ENCODE measurements at regions not wholly inside any gene's neighbourhood (a gene's known extent, or its start where the extent isn't known, plus 50 kb on each side); places are given as distances from the start of the nearest gene placed in this dataset.

DNA sequence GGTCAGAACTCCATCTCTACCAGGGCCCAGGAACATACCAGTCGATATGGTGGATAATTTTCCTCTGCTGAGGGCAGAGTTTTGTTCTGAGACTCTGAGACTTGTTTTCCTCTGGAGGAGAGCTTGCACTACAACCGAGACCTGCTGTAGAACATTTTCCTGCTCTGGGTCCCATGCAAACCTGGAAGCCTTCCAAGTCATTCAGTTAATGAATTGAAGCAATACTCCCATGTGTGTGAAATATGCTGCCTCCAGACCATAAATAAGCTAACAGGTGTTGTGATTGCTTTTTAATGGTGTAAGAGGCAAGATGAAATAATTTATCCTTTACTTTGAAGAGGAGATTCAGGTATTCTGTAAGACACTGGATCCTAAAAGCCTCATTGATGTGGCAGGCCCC is 372.8 kb downstream of the TMEM167A start:
- TF ChIP-seq SPI1 (IDR thresholded peaks at IDR 0.05; ENCODE audit: borderline replicate concordance, low read depth): no peak
- TF ChIP-seq GABPA (IDR thresholded peaks at IDR 0.05; ENCODE audit: low read depth): no peak
- TF ChIP-seq, protein P1, sequence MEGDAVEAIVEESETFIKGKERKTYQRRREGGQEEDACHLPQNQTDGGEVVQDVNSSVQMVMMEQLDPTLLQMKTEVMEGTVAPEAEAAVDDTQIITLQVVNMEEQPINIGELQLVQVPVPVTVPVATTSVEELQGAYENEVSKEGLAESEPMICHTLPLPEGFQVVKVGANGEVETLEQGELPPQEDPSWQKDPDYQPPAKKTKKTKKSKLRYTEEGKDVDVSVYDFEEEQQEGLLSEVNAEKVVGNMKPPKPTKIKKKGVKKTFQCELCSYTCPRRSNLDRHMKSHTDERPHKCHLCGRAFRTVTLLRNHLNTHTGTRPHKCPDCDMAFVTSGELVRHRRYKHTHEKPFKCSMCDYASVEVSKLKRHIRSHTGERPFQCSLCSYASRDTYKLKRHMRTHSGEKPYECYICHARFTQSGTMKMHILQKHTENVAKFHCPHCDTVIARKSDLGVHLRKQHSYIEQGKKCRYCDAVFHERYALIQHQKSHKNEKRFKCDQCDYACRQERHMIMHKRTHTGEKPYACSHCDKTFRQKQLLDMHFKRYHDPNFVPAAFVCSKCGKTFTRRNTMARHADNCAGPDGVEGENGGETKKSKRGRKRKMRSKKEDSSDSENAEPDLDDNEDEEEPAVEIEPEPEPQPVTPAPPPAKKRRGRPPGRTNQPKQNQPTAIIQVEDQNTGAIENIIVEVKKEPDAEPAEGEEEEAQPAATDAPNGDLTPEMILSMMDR (IDR thresholded peaks at IDR 0.05; ENCODE audit: insufficient read depth, low read length): no peak
- TF ChIP-seq, protein P2, sequence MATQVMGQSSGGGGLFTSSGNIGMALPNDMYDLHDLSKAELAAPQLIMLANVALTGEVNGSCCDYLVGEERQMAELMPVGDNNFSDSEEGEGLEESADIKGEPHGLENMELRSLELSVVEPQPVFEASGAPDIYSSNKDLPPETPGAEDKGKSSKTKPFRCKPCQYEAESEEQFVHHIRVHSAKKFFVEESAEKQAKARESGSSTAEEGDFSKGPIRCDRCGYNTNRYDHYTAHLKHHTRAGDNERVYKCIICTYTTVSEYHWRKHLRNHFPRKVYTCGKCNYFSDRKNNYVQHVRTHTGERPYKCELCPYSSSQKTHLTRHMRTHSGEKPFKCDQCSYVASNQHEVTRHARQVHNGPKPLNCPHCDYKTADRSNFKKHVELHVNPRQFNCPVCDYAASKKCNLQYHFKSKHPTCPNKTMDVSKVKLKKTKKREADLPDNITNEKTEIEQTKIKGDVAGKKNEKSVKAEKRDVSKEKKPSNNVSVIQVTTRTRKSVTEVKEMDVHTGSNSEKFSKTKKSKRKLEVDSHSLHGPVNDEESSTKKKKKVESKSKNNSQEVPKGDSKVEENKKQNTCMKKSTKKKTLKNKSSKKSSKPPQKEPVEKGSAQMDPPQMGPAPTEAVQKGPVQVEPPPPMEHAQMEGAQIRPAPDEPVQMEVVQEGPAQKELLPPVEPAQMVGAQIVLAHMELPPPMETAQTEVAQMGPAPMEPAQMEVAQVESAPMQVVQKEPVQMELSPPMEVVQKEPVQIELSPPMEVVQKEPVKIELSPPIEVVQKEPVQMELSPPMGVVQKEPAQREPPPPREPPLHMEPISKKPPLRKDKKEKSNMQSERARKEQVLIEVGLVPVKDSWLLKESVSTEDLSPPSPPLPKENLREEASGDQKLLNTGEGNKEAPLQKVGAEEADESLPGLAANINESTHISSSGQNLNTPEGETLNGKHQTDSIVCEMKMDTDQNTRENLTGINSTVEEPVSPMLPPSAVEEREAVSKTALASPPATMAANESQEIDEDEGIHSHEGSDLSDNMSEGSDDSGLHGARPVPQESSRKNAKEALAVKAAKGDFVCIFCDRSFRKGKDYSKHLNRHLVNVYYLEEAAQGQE (IDR thresholded peaks at IDR 0.05; ENCODE audit: insufficient replicate concordance, low read depth): no peak

Measured in HL-60 (cell line).